HG02610 (cell line): ENCODE measurements at regions not wholly inside any gene's neighbourhood (a gene's known extent, or its start where the extent isn't known, plus 50 kb on each side); places are given as distances from the start of the nearest gene placed in this dataset.
"Not testable (repeated sequence)": the region's sequence is repeated elsewhere in the genome, so short reads cannot be mapped to it uniquely, and the experiment has no call there.

Experiments
- ATAC-seq: cut with Tn5 transposase; IDR thresholded peaks from one replicate; pipeline ENCODE4 v1.9.1; 2021; ENCODE audit warnings: mild to moderate bottlenecking, moderate library complexity; ENCODE audit not compliant: unreplicated experiment

- ATAC-seq, result no peak
Observed at GRCh38 chr20:22529150-22530019, 55.0 kb downstream of the FOXA2 start.

GRCh38 chr20:22526512-22527012, 57.8 kb downstream of the FOXA2 start:
- ATAC-seq, result no peak

GRCh38 chr20:22525821-22526220, 58.6 kb downstream of the FOXA2 start:
- ATAC-seq, result no peak

- ATAC-seq, result no peak
Observed at GRCh38 chr20:22525069-22525820, 59.1 kb downstream of the FOXA2 start.

GRCh38 chr20:22524393-22525015, 59.9 kb downstream of the FOXA2 start:
- no peak for ATAC-seq

GRCh38 chr20:22523499-22524392, 60.6 kb downstream of the FOXA2 start:
- no peak for ATAC-seq

GRCh38 chr20:22523128-22523498, 61.3 kb downstream of the FOXA2 start:
- ATAC-seq, result no peak

- ATAC-seq, result no peak
Observed at GRCh38 chr20:22522701-22523100, 61.7 kb downstream of the FOXA2 start.

- ATAC-seq, result not testable (repeated sequence)
Observed at GRCh38 chr20:22521940-22522339, 62.4 kb downstream of the FOXA2 start.

GRCh38 chr20:22520381-22520780, 64.0 kb downstream of the FOXA2 start:
- ATAC-seq, result no peak

- no peak for ATAC-seq
Observed at GRCh38 chr20:22515264-22515663, 69.1 kb downstream of the FOXA2 start.

GRCh38 chr20:22513574-22513973, 70.8 kb downstream of the FOXA2 start:
- ATAC-seq, result no peak

GRCh38 chr20:22512911-22513489, 71.4 kb downstream of the FOXA2 start:
- ATAC-seq, result no peak

- no peak for ATAC-seq
Observed at GRCh38 chr20:22511943-22512910, 72.1 kb downstream of the FOXA2 start.

GRCh38 chr20:22509843-22510147, 74.6 kb downstream of the FOXA2 start:
- ATAC-seq, result no peak

GRCh38 chr20:22509090-22509842, 75.1 kb downstream of the FOXA2 start:
- no peak for ATAC-seq

- no peak for ATAC-seq
Observed at GRCh38 chr20:22508426-22508825, 75.9 kb downstream of the FOXA2 start.

- no peak for ATAC-seq
Observed at GRCh38 chr20:22507240-22507961, 77.0 kb downstream of the FOXA2 start.
